Endothelial cell of umbilical vein (primary cell): ENCODE measurements at regions not wholly inside any gene's neighbourhood (a gene's known extent, or its start where the extent isn't known, plus 50 kb on each side); places are given as distances from the start of the nearest gene placed in this dataset.

Source experiments
- BruUV-seq: library from RNA; stranded (reverse); fragments of 400-500 nt; replicated peaks from 2 replicates; lab custom pipeline; 2021; lab: Mats Ljungman, UMichigan
- CTCF ChIA-PET: fragments of 300-600, 350-600 bp; sonication (Branson Sonifier 250); formaldehyde crosslinking; loops from one replicate; lab custom pipeline; 2021; ENCODE audit warnings: antibody characterized with exemption, inconsistent platforms; lab: Charles Lee
- POLR2A ChIA-PET: fragments of 300-600, 350-600 bp; sonication (Branson Sonifier 250); formaldehyde crosslinking; loops from one replicate; lab custom pipeline; 2021; ENCODE audit warnings: antibody characterized with exemption, inconsistent platforms; lab: Charles Lee
- DNase-seq: peaks from one replicate; pipeline ENCODE4 v3.0.0-alpha.2; 2011; ENCODE audit warnings: low read depth, low spot score
- FAIRE-seq: peaks from 2 replicates; lab custom pipeline; 2011; peaks lifted over from hg19 to GRCh38; lab: Jason Lieb, UNC
- H2AFZ ChIP-seq: 2 replicates; pipeline ENCODE4 v1.6.0; 2012; ENCODE audit warnings: low read depth, low read length, control low read depth, inconsistent platforms
- H3K27ac ChIP-seq: 2 replicates; pipeline ENCODE4 v1.5.1; 2011; ENCODE audit warnings: low read depth, mild to moderate bottlenecking, control low read depth, low read length, moderate library complexity; ENCODE audit not compliant: insufficient read depth
- H3K27me3 ChIP-seq, 2 experiments: 2 replicates each; pipeline versions ENCODE4 v1.6.0 to v1.6.1; 2011; ENCODE audit warnings: low read length in 2 of 2, mixed read lengths in 1 of 2; ENCODE audit not compliant: control insufficient read depth in 2 of 2, insufficient read depth in 2 of 2
- H3K36me3 ChIP-seq, 2 experiments: 2 replicates in 1 of 2; 3 replicates in 1 of 2; pipeline ENCODE4 v1.5.1; 2011; ENCODE audit warnings: low read length in 2 of 2, mild to moderate bottlenecking in 1 of 2, moderate library complexity in 1 of 2; ENCODE audit not compliant: control insufficient read depth in 2 of 2, insufficient read depth in 2 of 2; ENCODE audit errors: extremely low read depth in 1 of 2
- H3K4me1 ChIP-seq: 3 replicates; pipeline ENCODE4 v1.5.1; 2011; ENCODE audit warnings: mild to moderate bottlenecking, low read length; ENCODE audit not compliant: control insufficient read depth, insufficient read depth; ENCODE audit errors: extremely low read depth
- H3K4me2 ChIP-seq: 2 replicates; pipeline ENCODE4 v1.6.1; 2011; ENCODE audit warnings: low read length, control low read depth, mixed read lengths; ENCODE audit not compliant: insufficient read depth
- H3K4me3 ChIP-seq, 3 experiments: fragments of 200-600 bp in 1 of 3; sonication (generic), shearing (Covaris generic) in 1 of 3; replicated peaks in 1 of 3; 2 replicates each; pipeline ENCODE4 v1.5.1; 2011 to 2016; ENCODE audit warnings: control low read depth in 3 of 3, low read length in 3 of 3, mild to moderate bottlenecking in 2 of 3, inconsistent platforms in 1 of 3, low read depth in 1 of 3, moderate library complexity in 1 of 3; ENCODE audit not compliant: insufficient read depth in 1 of 3
- H3K79me2 ChIP-seq: 2 replicates; pipeline ENCODE4 v1.6.0; 2012; ENCODE audit warnings: low read length, inconsistent platforms; ENCODE audit not compliant: control insufficient read depth, insufficient read depth
- H3K9ac ChIP-seq: replicated peaks from 2 replicates; pipeline ENCODE3; 2011; ENCODE audit warnings: low read length, control low read depth; ENCODE audit not compliant: insufficient read depth; ENCODE audit errors: extremely low read depth
- H3K9me1 ChIP-seq: replicated peaks from 3 replicates; pipeline ENCODE4 v1.6.0; 2011; ENCODE audit warnings: mild to moderate bottlenecking, low read length; ENCODE audit not compliant: control insufficient read depth, insufficient read depth; ENCODE audit errors: extremely low read depth
- H3K9me3 ChIP-seq: replicated peaks from 2 replicates; pipeline ENCODE4 v1.5.1; 2012; ENCODE audit warnings: low read length, inconsistent platforms; ENCODE audit not compliant: control insufficient read depth, insufficient read depth
- H4K20me1 ChIP-seq: replicated peaks from 2 replicates; pipeline ENCODE3; 2011; ENCODE audit warnings: mild to moderate bottlenecking, low read length; ENCODE audit not compliant: control insufficient read depth, insufficient read depth; ENCODE audit errors: extremely low read depth
- CTCF ChIP-seq, 2 donors: IDR thresholded peaks; 1 replicate in 1 of 2; 2 replicates in 1 of 2; pipeline ENCODE4 v1.5.1; 2011; ENCODE audit warnings: low read length in 2 of 2, mild to moderate bottlenecking in 2 of 2, moderate library complexity in 2 of 2, control low read depth in 1 of 2, inconsistent platforms in 1 of 2, low read depth in 1 of 2; ENCODE audit not compliant: insufficient read depth in 1 of 2; ENCODE audit errors: extremely low read depth in 1 of 2
- EZH2 ChIP-seq: IDR thresholded peaks from 2 replicates; pipeline ENCODE4 v1.6.1; 2012; ENCODE audit warnings: borderline replicate concordance, low read depth, mild to moderate bottlenecking, moderate library complexity, low read length, inconsistent platforms; ENCODE audit not compliant: severe bottlenecking
- FOS ChIP-seq: IDR thresholded peaks from 2 replicates; pipeline ENCODE4 v1.6.1; 2011; ENCODE audit warnings: mild to moderate bottlenecking, low read length, moderate library complexity, borderline replicate concordance; ENCODE audit not compliant: insufficient read depth
- GATA2 ChIP-seq: IDR thresholded peaks from 2 replicates; pipeline ENCODE4 v1.7.0; 2011; ENCODE audit warnings: low read depth, mild to moderate bottlenecking, moderate library complexity, mixed read lengths, low read length; ENCODE audit not compliant: insufficient read length, insufficient read depth
- JUN ChIP-seq: IDR thresholded peaks from 2 replicates; pipeline ENCODE4 v1.6.1; 2011; ENCODE audit warnings: borderline replicate concordance, low read depth; ENCODE audit not compliant: insufficient read length, insufficient read depth
- MAX ChIP-seq: IDR thresholded peaks from 2 replicates; pipeline ENCODE4 v1.6.1; 2011; ENCODE audit not compliant: insufficient read depth, insufficient read length
- MYC ChIP-seq: IDR thresholded peaks from one replicate; pipeline ENCODE4 v1.6.1; 2011; ENCODE audit warnings: mild to moderate bottlenecking, low read depth, low read length
- POLR2A ChIP-seq: IDR thresholded peaks from 2 replicates; pipeline ENCODE4 v1.6.1; 2012; ENCODE audit warnings: low read depth, mild to moderate bottlenecking, control low read depth, low read length
- POLR2AphosphoS5 ChIP-seq: IDR thresholded peaks from 2 replicates; pipeline ENCODE4 v1.6.1; 2012; ENCODE audit warnings: low read depth, mild to moderate bottlenecking, control low read depth, low read length, moderate library complexity; ENCODE audit not compliant: insufficient read depth
- dilution Hi-C: fragments of 300-500 bp; cut with MboI; formaldehyde crosslinking; loops from one replicate; pipeline ENCODE4 v1.15.0; 2019; ENCODE audit warnings: low sequenced_read_pairs; ENCODE audit not compliant: extremely low pct_ligation_motif_present
- intact Hi-C: fragments of 100-400 bp; cut with micrococcal nuclease; formaldehyde crosslinking; loops from one replicate; pipeline ENCODE4 v1.10.0; 2022

- CTCF ChIA-PET, result no interaction called here
- H3K9me3 ChIP-seq, result no peaks in the 10 kb centered on the region
Measured at GRCh38 chr2:16034151-16034974, 94.0 kb downstream of the MYCN start.

More at GRCh38 chr2:16034151-16034974, 94.0 kb downstream of the MYCN start:
- DNase-seq (no peak), FAIRE-seq (no peak)
- no peak overlapping the region for H2AFZ ChIP-seq
- H3K27ac ChIP-seq, result no peak overlapping the region
- POLR2A ChIA-PET, result no interaction called here
- no peaks in the 10 kb centered on the region for H3K36me3 ChIP-seq
- H3K4me3 ChIP-seq, result no peak overlapping the region
- H3K4me2 ChIP-seq, result no peak overlapping the region
- no peaks in the 10 kb centered on the region for H3K4me1 ChIP-seq
- BruUV-seq, result no TSS peak
- no peaks in the 10 kb centered on the region for H3K9me1 ChIP-seq
- H4K20me1 ChIP-seq, result no peaks in the 10 kb centered on the region
- H3K79me2 ChIP-seq, result no peaks in the 10 kb centered on the region
- dilution Hi-C loops, result no loop called here
- H3K9ac ChIP-seq, result no peak overlapping the region
- TF ChIP-seq EZH2 (no peak), POLR2A (no peak), JUN (no peak), CTCF (IDR thresholded peaks at IDR 0.05; ENCODE audit: extremely low read depth in 1 of 2, insufficient read depth in 1 of 2, low read depth in 1 of 2, low read length in 2 of 2) (no peak), GATA2 (no peak), MAX (no peak), POLR2AphosphoS5 (no peak), FOS (no peak), MYC (no peak)
- intact Hi-C loops, result no loop called here
- H3K27me3 ChIP-seq, result no peaks in the 10 kb centered on the region
